Stomach (tissue), 4 donors: ENCODE measurements at regions not wholly inside any gene's neighbourhood (a gene's known extent, or its start where the extent isn't known, plus 50 kb on each side); places are given as distances from the start of the nearest gene placed in this dataset.

Experiments
- CTCF ChIP-seq, 7 experiments: fragments of 450-650 bp in 4 of 7; fragments of 200-600 bp in 3 of 7; sonication (generic) in 3 of 7; IDR thresholded peaks; one replicate each; pipeline ENCODE4 v1.5.1; 2016 to 2019; ENCODE audit warnings: antibody characterized with exemption in 7 of 7, control low read depth in 2 of 7, mild to moderate bottlenecking in 1 of 7
- POLR2A ChIP-seq, 4 donors: fragments of 450-650 bp; IDR thresholded peaks; one replicate each; pipeline ENCODE4 v1.6.1; 2016; ENCODE audit warnings: antibody characterized with exemption in 4 of 4, control low read depth in 2 of 4, mild to moderate bottlenecking in 1 of 4, moderate library complexity in 1 of 4
- POLR2AphosphoS5 ChIP-seq, 3 donors: sonication (generic); formaldehyde crosslinking; IDR thresholded peaks; one replicate each; pipeline ENCODE4 v1.6.1; 2016; ENCODE audit warnings: antibody characterized with exemption in 3 of 3

- no peak for TF ChIP-seq CTCF (IDR thresholded peaks at IDR 0.05)
- TF ChIP-seq POLR2A (IDR thresholded peaks at IDR 0.05): no peak
- no peak for TF ChIP-seq POLR2AphosphoS5 (IDR thresholded peaks at IDR 0.05)
Measured at GRCh38 chr16:5639531-5639930, 541.9 kb upstream of the EEF2KMT start.
